ENCODE measurements at regions not wholly inside any gene's neighbourhood (a gene's known extent, or its start where the extent isn't known, plus 50 kb on each side); places are given as distances from the start of the nearest gene placed in this dataset.

- no peak for TF ChIP-seq CTCF (IDR thresholded peaks at IDR 0.05; ENCODE audit: insufficient read depth, low read length)
- no peak for TF ChIP-seq REST (IDR thresholded peaks at IDR 0.05; ENCODE audit: insufficient replicate concordance, low read depth)
- no peak for TF ChIP-seq POLR2AphosphoS5 (IDR thresholded peaks at IDR 0.05; ENCODE audit: low read depth)
These were observed 166.6 kb upstream of the GLRA2 start for GRCh38 chrX:14362721-14363120.
